ENCODE measurements at regions not wholly inside any gene's neighbourhood (a gene's known extent, or its start where the extent isn't known, plus 50 kb on each side); places are given as distances from the start of the nearest gene placed in this dataset.

DNA sequence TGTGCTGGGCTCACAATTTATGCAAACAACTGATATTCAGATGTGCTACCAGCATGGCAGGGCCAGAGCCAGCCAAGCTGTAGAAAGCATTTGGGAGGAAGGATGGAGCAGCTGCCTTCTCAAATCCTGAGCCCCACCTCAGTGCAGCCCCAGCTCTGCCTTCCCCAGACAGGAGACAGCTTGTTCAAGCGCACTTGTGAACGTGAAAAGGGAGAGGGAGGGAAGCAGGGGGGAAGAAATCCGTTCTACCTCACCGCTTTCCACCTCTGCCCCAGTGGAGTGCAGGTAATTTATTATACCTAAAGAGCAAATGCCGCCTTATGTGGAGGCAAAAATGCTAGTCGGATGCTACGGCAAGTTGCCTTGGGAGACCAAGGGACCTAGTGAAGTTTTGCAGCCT is 66.0 kb upstream of the SLC14A2 start:
- Histone ChIP-seq H3K4me1 (ENCODE audit: control insufficient read depth in 1 of 2, insufficient read depth in 2 of 2, low read length in 2 of 2) (peaks cover 0 to 3% of the 10 kb centered on the region in 2 donors), H3K36me3 (ENCODE audit: control insufficient read depth in 1 of 2, insufficient read depth in 2 of 2, low read length in 1 of 2) (no peaks in the 10 kb centered on the region), H3K27ac (ENCODE audit: low read depth in 1 of 2, low read length in 2 of 2) (no peak overlapping the region), H3K27me3 (ENCODE audit: control insufficient read depth in 1 of 2, insufficient read depth in 2 of 2, low read length in 1 of 2) (no peaks in the 10 kb centered on the region), H3K4me3 (ENCODE audit: low read length in 2 of 2) (no peak overlapping the region), H3K9me3 (ENCODE audit: control insufficient read depth, low read length) (no peaks in the 10 kb centered on the region)
- 73 to 91% methylated on average over 7 of the region's 7 CpGs for WGBS, 2 donors
- ATAC-seq (ENCODE audit: low FRiP score) (no peak), DNase-seq (no peak)
- intact Hi-C loops (cut with DNase I) = no loop called here

DNA sequence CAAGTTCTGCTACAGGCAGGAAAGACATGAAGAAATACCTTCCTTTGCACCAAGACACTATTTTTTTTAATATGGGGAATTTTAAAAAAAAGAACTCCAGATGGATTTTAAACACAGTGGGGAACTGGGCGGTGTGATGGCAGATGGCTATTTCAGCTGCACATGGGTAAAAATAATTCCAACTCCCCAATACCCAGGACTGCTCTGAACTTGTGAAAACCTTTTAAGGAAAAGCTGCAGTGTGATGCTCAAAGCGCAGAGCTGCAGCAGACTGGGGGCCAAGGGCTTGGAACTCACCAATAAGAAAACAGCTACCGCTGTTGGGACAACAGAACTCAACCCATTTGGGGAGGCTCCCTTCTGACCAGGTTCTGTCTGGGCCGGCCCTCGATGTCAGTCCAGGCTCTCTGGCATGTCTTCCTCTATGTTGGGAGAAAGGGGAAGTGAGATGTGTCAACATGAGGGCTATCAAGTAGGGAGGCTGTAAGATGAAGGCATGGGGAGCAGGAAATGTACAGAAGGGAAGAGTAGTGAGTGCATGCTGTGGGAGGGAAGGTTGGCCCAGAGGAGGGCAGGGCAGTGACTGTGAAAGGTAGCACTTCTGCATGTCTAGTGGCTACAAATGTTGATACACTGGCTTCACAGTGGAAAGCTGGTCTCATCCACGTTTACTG is 64.0 kb upstream of the SLC14A2 start:
- Histone ChIP-seq H3K27ac (ENCODE audit: low read depth in 1 of 2, low read length in 2 of 2) (no peak overlapping the region), H3K27me3 (ENCODE audit: control insufficient read depth in 1 of 2, insufficient read depth in 2 of 2, low read length in 1 of 2) (no peaks in the 10 kb centered on the region), H3K9me3 (ENCODE audit: control insufficient read depth, low read length) (no peaks in the 10 kb centered on the region), H3K4me3 (ENCODE audit: low read length in 2 of 2) (no peak overlapping the region), H3K36me3 (ENCODE audit: control insufficient read depth in 1 of 2, insufficient read depth in 2 of 2, low read length in 1 of 2) (no peaks in the 10 kb centered on the region), H3K4me1 (ENCODE audit: control insufficient read depth in 1 of 2, insufficient read depth in 2 of 2, low read length in 2 of 2) (peaks cover 0 to 3% of the 10 kb centered on the region in 2 donors)
- WGBS, 2 donors = 74 to 89% methylated on average over 6 of the region's 6 CpGs
- DNase-seq (no peak), ATAC-seq (ENCODE audit: low FRiP score) (no peak)
- intact Hi-C loops (cut with DNase I) = no loop called here

DNA sequence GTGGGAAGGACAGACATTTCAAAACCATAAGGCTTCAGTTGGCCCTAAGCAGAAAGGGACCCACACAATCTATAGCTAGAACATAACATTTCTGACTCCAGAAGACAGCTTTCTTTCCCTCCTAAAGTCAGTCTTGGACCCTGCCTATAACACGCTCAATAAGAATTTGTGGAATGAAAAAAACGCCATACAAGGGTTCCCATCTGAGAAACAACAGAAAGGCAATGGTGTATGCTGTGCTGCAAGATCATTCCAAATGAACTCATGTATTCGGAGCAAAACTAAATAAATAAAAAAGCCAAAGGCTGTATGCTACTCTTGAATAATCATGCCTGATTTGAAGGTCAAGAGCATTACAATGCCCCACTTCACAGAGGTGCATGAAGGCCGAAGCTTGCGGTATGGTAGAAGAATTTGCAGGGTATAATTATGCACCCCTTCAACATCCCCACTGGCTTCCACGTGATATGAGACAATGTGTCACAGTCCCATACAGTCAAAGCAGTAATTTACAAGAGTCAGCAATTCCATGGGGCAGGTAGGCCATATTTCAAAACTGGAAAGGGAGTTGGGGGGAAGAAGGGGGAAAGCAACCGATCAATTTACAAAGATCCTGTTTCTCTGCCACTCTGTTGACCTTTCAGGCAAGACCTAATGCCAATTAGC is 61.4 kb upstream of the SLC14A2 start:
- no peak for DNase-seq
- Histone ChIP-seq H3K27me3 (ENCODE audit: control insufficient read depth in 1 of 2, insufficient read depth in 2 of 2, low read length in 1 of 2) (no peaks in the 10 kb centered on the region), H3K27ac (ENCODE audit: low read depth in 1 of 2, low read length in 2 of 2) (no peak overlapping the region), H3K4me1 (ENCODE audit: control insufficient read depth in 1 of 2, insufficient read depth in 2 of 2, low read length in 2 of 2) (peaks cover 0 to 2% of the 10 kb centered on the region in 2 donors), H3K9me3 (ENCODE audit: control insufficient read depth, low read length) (no peaks in the 10 kb centered on the region), H3K36me3 (ENCODE audit: control insufficient read depth in 1 of 2, insufficient read depth in 2 of 2, low read length in 1 of 2) (no peaks in the 10 kb centered on the region), H3K4me3 (ENCODE audit: low read length in 2 of 2) (no peak overlapping the region)
- 58 to 76% methylated on average over 7 of the region's 7 CpGs for WGBS, 2 donors
- ATAC-seq (ENCODE audit: low FRiP score) = no peak
- intact Hi-C loops (cut with DNase I) = no loop called here

DNA sequence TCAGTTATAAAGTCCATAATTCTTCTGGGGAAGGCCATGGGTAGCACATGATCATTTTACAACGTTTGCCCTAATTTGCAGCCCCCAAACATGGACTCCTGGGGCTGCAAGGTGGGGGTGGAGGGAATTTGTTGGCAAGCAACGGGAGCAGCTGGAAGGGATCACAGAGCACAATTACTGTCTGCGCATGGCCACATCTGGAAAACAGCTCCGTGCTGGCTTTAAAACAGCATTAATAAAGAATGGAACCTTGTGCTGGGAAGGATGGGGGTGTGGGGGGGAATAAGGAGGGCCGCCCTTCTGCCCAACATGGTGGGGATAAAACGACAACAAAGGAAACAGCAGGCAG is 60.9 kb upstream of the SLC14A2 start:
- WGBS, 2 donors = 43 to 53% methylated on average over 6 of the region's 6 CpGs
- DNase-seq (no peak), ATAC-seq (ENCODE audit: low FRiP score) (no peak)
- no peaks in the 10 kb centered on the region for H3K36me3 ChIP-seq (ENCODE audit: control insufficient read depth in 1 of 2, insufficient read depth in 2 of 2, low read length in 1 of 2)
- H3K27me3 ChIP-seq (ENCODE audit: control insufficient read depth in 1 of 2, insufficient read depth in 2 of 2, low read length in 1 of 2) = no peaks in the 10 kb centered on the region
- H3K4me1 ChIP-seq (ENCODE audit: control insufficient read depth in 1 of 2, insufficient read depth in 2 of 2, low read length in 2 of 2) = peaks cover 0 to 2% of the 10 kb centered on the region in 2 donors
- intact Hi-C loops (cut with DNase I) = no loop called here
- H3K9me3 ChIP-seq (ENCODE audit: control insufficient read depth, low read length) = no peaks in the 10 kb centered on the region
- H3K27ac ChIP-seq (ENCODE audit: low read depth in 1 of 2, low read length in 2 of 2) = no peak overlapping the region
- no peak overlapping the region for H3K4me3 ChIP-seq (ENCODE audit: low read length in 2 of 2)

- 96 to 98% methylated on average over 2 of the region's 2 CpGs for WGBS, 2 donors
- H3K4me3 ChIP-seq (ENCODE audit: low read length in 2 of 2) = no peak overlapping the region
- no peaks in the 10 kb centered on the region for H3K9me3 ChIP-seq (ENCODE audit: control insufficient read depth, low read length)
- peaks cover 0 to 2% of the 10 kb centered on the region in 2 donors for H3K4me1 ChIP-seq (ENCODE audit: control insufficient read depth in 1 of 2, insufficient read depth in 2 of 2, low read length in 2 of 2)
- no peaks in the 10 kb centered on the region for H3K27me3 ChIP-seq (ENCODE audit: control insufficient read depth in 1 of 2, insufficient read depth in 2 of 2, low read length in 1 of 2)
- no peak overlapping the region for H3K27ac ChIP-seq (ENCODE audit: low read depth in 1 of 2, low read length in 2 of 2)
- intact Hi-C loops (cut with DNase I) = no loop called here
- H3K36me3 ChIP-seq (ENCODE audit: control insufficient read depth in 1 of 2, insufficient read depth in 2 of 2, low read length in 1 of 2) = no peaks in the 10 kb centered on the region
- ATAC-seq (ENCODE audit: low FRiP score) (no peak), DNase-seq (no peak)
These were observed 59.1 kb upstream of the SLC14A2 start for GRCh38 chr18:45556222-45556621.

- Histone ChIP-seq H3K27ac (ENCODE audit: low read depth in 1 of 2, low read length in 2 of 2) (no peak overlapping the region), H3K9me3 (ENCODE audit: control insufficient read depth, low read length) (no peaks in the 10 kb centered on the region), H3K36me3 (ENCODE audit: control insufficient read depth in 1 of 2, insufficient read depth in 2 of 2, low read length in 1 of 2) (no peaks in the 10 kb centered on the region), H3K27me3 (ENCODE audit: control insufficient read depth in 1 of 2, insufficient read depth in 2 of 2, low read length in 1 of 2) (no peaks in the 10 kb centered on the region), H3K4me1 (ENCODE audit: control insufficient read depth in 1 of 2, insufficient read depth in 2 of 2, low read length in 2 of 2) (peaks cover 0 to 2% of the 10 kb centered on the region in 2 donors), H3K4me3 (ENCODE audit: low read length in 2 of 2) (no peak overlapping the region)
- DNase-seq (no peak), ATAC-seq (ENCODE audit: low FRiP score) (no peak)
- intact Hi-C loops (cut with DNase I) = no loop called here
- 68 to 69% methylated on average over 4 of the region's 4 CpGs for WGBS, 2 donors
These were observed 58.0 kb upstream of the SLC14A2 start for GRCh38 chr18:45557287-45557686.

- Histone ChIP-seq H3K9me3 (ENCODE audit: control insufficient read depth, low read length) (no peaks in the 10 kb centered on the region), H3K27ac (ENCODE audit: low read depth in 1 of 2, low read length in 2 of 2) (no peak overlapping the region), H3K4me3 (ENCODE audit: low read length in 2 of 2) (no peak overlapping the region), H3K27me3 (ENCODE audit: control insufficient read depth in 1 of 2, insufficient read depth in 2 of 2, low read length in 1 of 2) (no peaks in the 10 kb centered on the region), H3K36me3 (ENCODE audit: control insufficient read depth in 1 of 2, insufficient read depth in 2 of 2, low read length in 1 of 2) (no peaks in the 10 kb centered on the region), H3K4me1 (ENCODE audit: control insufficient read depth in 1 of 2, insufficient read depth in 2 of 2, low read length in 2 of 2) (peaks cover 0 to 2% of the 10 kb centered on the region in 2 donors)
- no peak for ATAC-seq (ENCODE audit: low FRiP score)
- intact Hi-C loops (cut with DNase I) = no loop called here
- DNase-seq = no peak
These were observed 57.5 kb upstream of the SLC14A2 start for GRCh38 chr18:45557779-45558178.

DNA sequence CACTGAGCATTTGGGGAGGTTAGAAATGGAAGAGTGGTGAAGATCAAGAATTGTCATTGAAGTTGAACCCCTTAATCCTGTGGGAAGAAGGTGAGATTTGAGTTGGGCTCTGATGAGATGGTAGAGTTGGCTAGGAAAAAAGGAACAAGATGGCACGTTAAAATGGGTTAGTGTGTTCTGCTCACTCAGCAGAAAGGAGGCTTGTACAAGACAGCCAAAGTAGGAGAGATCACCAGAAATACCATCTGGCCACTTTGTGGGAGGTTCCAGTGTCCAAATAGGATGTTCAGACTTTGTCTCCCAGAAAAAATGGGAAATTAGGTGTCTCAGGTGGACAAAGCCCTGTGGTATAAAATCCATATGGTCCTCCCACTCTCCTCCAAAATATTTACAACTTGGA is 56.0 kb upstream of the SLC14A2 start:
- intact Hi-C loops (cut with DNase I) = no loop called here
- Histone ChIP-seq H3K9me3 (ENCODE audit: control insufficient read depth, low read length) (no peaks in the 10 kb centered on the region), H3K4me3 (ENCODE audit: low read length in 2 of 2) (no peak overlapping the region), H3K4me1 (ENCODE audit: control insufficient read depth in 1 of 2, insufficient read depth in 2 of 2, low read length in 2 of 2) (peaks cover 0 to 2% of the 10 kb centered on the region in 2 donors), H3K36me3 (ENCODE audit: control insufficient read depth in 1 of 2, insufficient read depth in 2 of 2, low read length in 1 of 2) (no peaks in the 10 kb centered on the region), H3K27ac (ENCODE audit: low read depth in 1 of 2, low read length in 2 of 2) (no peak overlapping the region), H3K27me3 (ENCODE audit: control insufficient read depth in 1 of 2, insufficient read depth in 2 of 2, low read length in 1 of 2) (no peaks in the 10 kb centered on the region)
- DNase-seq (no peak), ATAC-seq (ENCODE audit: low FRiP score) (no peak)
- 89 to 90% methylated on average over 1 of the region's 1 CpG for WGBS, 2 donors

GRCh38 chr18:45560870-45561269 is 54.4 kb upstream of the SLC14A2 start:
- Histone ChIP-seq H3K9me3 (ENCODE audit: control insufficient read depth, low read length) (no peaks in the 10 kb centered on the region), H3K4me3 (ENCODE audit: low read length in 2 of 2) (no peak overlapping the region), H3K36me3 (ENCODE audit: control insufficient read depth in 1 of 2, insufficient read depth in 2 of 2, low read length in 1 of 2) (no peaks in the 10 kb centered on the region), H3K27me3 (ENCODE audit: control insufficient read depth in 1 of 2, insufficient read depth in 2 of 2, low read length in 1 of 2) (no peaks in the 10 kb centered on the region), H3K4me1 (ENCODE audit: control insufficient read depth in 1 of 2, insufficient read depth in 2 of 2, low read length in 2 of 2) (peaks cover 0 to 2% of the 10 kb centered on the region in 2 donors), H3K27ac (ENCODE audit: low read depth in 1 of 2, low read length in 2 of 2) (no peak overlapping the region)
- intact Hi-C loops (cut with DNase I) = no loop called here
- no peak for ATAC-seq (ENCODE audit: low FRiP score)
- DNase-seq = no peak
- WGBS, 2 donors = 90 to 94% methylated on average over 4 of the region's 4 CpGs

Data from aorta (tissue), 5 donors.